CD14-positive monocyte (primary cell): ENCODE measurements at regions not wholly inside any gene's neighbourhood (a gene's known extent, or its start where the extent isn't known, plus 50 kb on each side); places are given as distances from the start of the nearest gene placed in this dataset.

Experiments used
- DNase-seq, 3 donors: peaks; one replicate each; pipeline ENCODE4 v3.0.0-alpha.2; 2011 to 2022
- H2AFZ ChIP-seq: 2 replicates; pipeline ENCODE4 v1.6.0; 2012; ENCODE audit warnings: mild to moderate bottlenecking, low read depth, low read length, inconsistent platforms; ENCODE audit not compliant: insufficient read depth, poor library complexity, severe bottlenecking
- H3K27ac ChIP-seq, 2 donors: 1 replicate in 1 of 2; 2 replicates in 1 of 2; pipeline ENCODE4 v1.5.1; 2012 to 2013; ENCODE audit warnings: low read length in 2 of 2, control low read depth in 1 of 2, inconsistent platforms in 1 of 2, low read depth in 1 of 2, mild to moderate bottlenecking in 1 of 2
- H3K27me3 ChIP-seq, 2 donors: one replicate each; pipeline versions ENCODE4 v1.6.0 to v1.6.1; 2011 to 2013; ENCODE audit warnings: low read length in 2 of 2; ENCODE audit not compliant: control insufficient read depth in 2 of 2, insufficient read depth in 2 of 2
- H3K36me3 ChIP-seq, 2 donors: replicated peaks in 1 of 2; 1 replicate in 1 of 2; 2 replicates in 1 of 2; pipeline versions ENCODE4 v1.5.1 to v1.6.1; 2012 to 2013; ENCODE audit warnings: low read length in 2 of 2, control low read depth in 1 of 2, inconsistent platforms in 1 of 2, mild to moderate bottlenecking in 1 of 2; ENCODE audit not compliant: insufficient read depth in 2 of 2, control insufficient read depth in 1 of 2
- H3K4me1 ChIP-seq, 2 donors: 1 replicate in 1 of 2; 2 replicates in 1 of 2; pipeline versions ENCODE4 v1.5.1 to v1.6.1; 2012 to 2013; ENCODE audit warnings: low read length in 2 of 2, control low read depth in 1 of 2, inconsistent platforms in 1 of 2, mild to moderate bottlenecking in 1 of 2, moderate library complexity in 1 of 2; ENCODE audit not compliant: insufficient read depth in 2 of 2, control insufficient read depth in 1 of 2
- H3K4me2 ChIP-seq: replicated peaks from 2 replicates; pipeline ENCODE3; 2012; ENCODE audit warnings: low read length, moderate library complexity, mild to moderate bottlenecking; ENCODE audit not compliant: poor library complexity, severe bottlenecking; ENCODE audit errors: extremely low read depth
- H3K4me3 ChIP-seq, 3 experiments: fragments of 200-600 bp in 1 of 3; sonication (generic) in 1 of 3; replicated peaks in 1 of 3; 1 replicate in 2 of 3; 2 replicates in 1 of 3; pipeline ENCODE4 v1.5.1; 2011 to 2013; ENCODE audit warnings: low read length in 3 of 3, mild to moderate bottlenecking in 3 of 3, control low read depth in 2 of 3, low read depth in 2 of 3, inconsistent platforms in 1 of 3, moderate library complexity in 1 of 3
- H3K79me2 ChIP-seq: 2 replicates; pipeline ENCODE4 v1.6.0; 2012; ENCODE audit warnings: mild to moderate bottlenecking, control low read depth, inconsistent platforms, low read length, moderate library complexity; ENCODE audit not compliant: insufficient read depth
- H3K9ac ChIP-seq: 2 replicates; pipeline ENCODE4 v1.6.0; 2017; ENCODE audit warnings: low read length, mild to moderate bottlenecking; ENCODE audit not compliant: insufficient read depth, poor library complexity, severe bottlenecking
- H3K9me3 ChIP-seq, 2 donors: replicated peaks in 1 of 2; 1 replicate in 1 of 2; 2 replicates in 1 of 2; pipeline versions ENCODE4 v1.5.1 to v1.6.1; 2012 to 2013; ENCODE audit warnings: low read length in 2 of 2, control low read depth in 1 of 2; ENCODE audit not compliant: control insufficient read depth in 1 of 2, insufficient read depth in 1 of 2
- H4K20me1 ChIP-seq: 2 replicates; pipeline ENCODE4 v1.6.0; 2012; ENCODE audit warnings: mild to moderate bottlenecking, low read length, control low read depth, moderate library complexity; ENCODE audit not compliant: insufficient read depth
- H3K27ac Mint-ChIP-seq, 7 donors: one replicate each; pipeline ENCODE4 v1.8.0; 2020; ENCODE audit warnings: mild to moderate bottlenecking in 7 of 7, mixed read lengths in 7 of 7, moderate library complexity in 6 of 7, inconsistent platforms in 2 of 7
- H3K27me3 Mint-ChIP-seq, 3 donors: one replicate each; pipeline ENCODE4 v1.8.0; 2021 to 2022; ENCODE audit warnings: low read depth in 3 of 3, mild to moderate bottlenecking in 3 of 3, mixed read lengths in 3 of 3, moderate library complexity in 3 of 3, inconsistent platforms in 1 of 3
- H3K36me3 Mint-ChIP-seq, 2 donors: one replicate each; pipeline ENCODE4 v1.8.0; 2020; ENCODE audit warnings: mixed read lengths in 2 of 2, inconsistent platforms in 1 of 2, mild to moderate bottlenecking in 1 of 2
- H3K4me1 Mint-ChIP-seq: one replicate; pipeline ENCODE4 v1.8.0; 2020; ENCODE audit warnings: mild to moderate bottlenecking, mixed read lengths
- H3K4me3 Mint-ChIP-seq, 2 donors: one replicate each; pipeline ENCODE4 v1.8.0; 2020; ENCODE audit warnings: mild to moderate bottlenecking in 2 of 2, mixed read lengths in 2 of 2, moderate library complexity in 1 of 2
- H3K9me3 Mint-ChIP-seq, 7 donors: one replicate each; pipeline ENCODE4 v1.8.0; 2020 to 2022; ENCODE audit warnings: mixed read lengths in 7 of 7, mild to moderate bottlenecking in 6 of 7, moderate library complexity in 6 of 7, inconsistent platforms in 2 of 7
- WGBS: methylation state at CpG from one replicate; pipeline ENCODE4 v1.1.5; 2013; ENCODE audit warnings: missing lambda C conversion rate; ENCODE audit not compliant: insufficient coverage; 5-methylcytosine and 5-hydroxymethylcytosine counted together
- intact Hi-C, 2 donors: fragments of 100-400 bp; cut with micrococcal nuclease; formaldehyde crosslinking; loops; one replicate each; pipeline versions ENCODE4 v1.15.0 to v1.15.1; 2023
- TF ChIP-seq, protein P1 (sequence below): fragments of 200-600 bp; IDR thresholded peaks from one replicate; pipeline ENCODE4 v1.8.0; 2022; ENCODE audit warnings: antibody characterized with exemption, mild to moderate bottlenecking

DNA sequence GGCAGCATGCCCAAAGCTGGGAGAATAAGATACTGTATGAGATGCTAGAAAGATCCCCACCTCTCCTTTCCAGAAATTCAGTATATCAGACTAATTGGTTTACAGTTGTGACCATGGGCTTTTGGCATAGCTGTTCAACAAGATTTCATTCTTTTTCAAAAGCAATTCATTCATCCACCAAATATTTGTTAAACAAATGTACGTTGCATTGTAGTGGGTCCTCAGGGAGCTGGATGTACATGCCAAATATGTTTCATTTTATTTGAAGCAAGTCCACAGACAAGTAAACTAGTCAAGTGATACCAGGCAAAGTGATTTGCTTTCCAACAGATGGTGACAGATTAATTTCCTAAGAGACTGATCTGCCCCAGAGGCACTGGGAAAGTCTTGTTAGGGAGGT is 85.8 kb upstream of the ESR1 start:
- Histone ChIP-seq H3K27ac (no peak overlapping the region), H4K20me1 (no peaks in the 10 kb centered on the region), H3K4me3 (no peak overlapping the region), H3K9me3 (no peaks in the 10 kb centered on the region), H2AFZ (no peak overlapping the region), H3K36me3 (no peaks in the 10 kb centered on the region), H3K4me1 (no peaks in the 10 kb centered on the region), H3K27me3 (no peaks in the 10 kb centered on the region), H3K9ac (no peak overlapping the region), H3K79me2 (no peaks in the 10 kb centered on the region), H3K4me2 (no peak overlapping the region)
- H3K4me1 Mint-ChIP-seq: peaks cover 5% of the 10 kb centered on the region
- peaks cover 0 to 2% (median 0%) of the 10 kb centered on the region in 3 donors for H3K27me3 Mint-ChIP-seq
- WGBS: no CpG with 5 or more reads among the region's 1 CpG
- intact Hi-C loops: no loop called here
- H3K36me3 Mint-ChIP-seq: no peaks in the 10 kb centered on the region
- DNase-seq: no peak
- TF ChIP-seq, protein P1, sequence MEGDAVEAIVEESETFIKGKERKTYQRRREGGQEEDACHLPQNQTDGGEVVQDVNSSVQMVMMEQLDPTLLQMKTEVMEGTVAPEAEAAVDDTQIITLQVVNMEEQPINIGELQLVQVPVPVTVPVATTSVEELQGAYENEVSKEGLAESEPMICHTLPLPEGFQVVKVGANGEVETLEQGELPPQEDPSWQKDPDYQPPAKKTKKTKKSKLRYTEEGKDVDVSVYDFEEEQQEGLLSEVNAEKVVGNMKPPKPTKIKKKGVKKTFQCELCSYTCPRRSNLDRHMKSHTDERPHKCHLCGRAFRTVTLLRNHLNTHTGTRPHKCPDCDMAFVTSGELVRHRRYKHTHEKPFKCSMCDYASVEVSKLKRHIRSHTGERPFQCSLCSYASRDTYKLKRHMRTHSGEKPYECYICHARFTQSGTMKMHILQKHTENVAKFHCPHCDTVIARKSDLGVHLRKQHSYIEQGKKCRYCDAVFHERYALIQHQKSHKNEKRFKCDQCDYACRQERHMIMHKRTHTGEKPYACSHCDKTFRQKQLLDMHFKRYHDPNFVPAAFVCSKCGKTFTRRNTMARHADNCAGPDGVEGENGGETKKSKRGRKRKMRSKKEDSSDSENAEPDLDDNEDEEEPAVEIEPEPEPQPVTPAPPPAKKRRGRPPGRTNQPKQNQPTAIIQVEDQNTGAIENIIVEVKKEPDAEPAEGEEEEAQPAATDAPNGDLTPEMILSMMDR: no peak
- H3K4me3 Mint-ChIP-seq: no peak overlapping the region
- H3K9me3 Mint-ChIP-seq: peaks cover 0 to 1% (median 0%) of the 10 kb centered on the region in 7 donors
- no peak overlapping the region for H3K27ac Mint-ChIP-seq

DNA sequence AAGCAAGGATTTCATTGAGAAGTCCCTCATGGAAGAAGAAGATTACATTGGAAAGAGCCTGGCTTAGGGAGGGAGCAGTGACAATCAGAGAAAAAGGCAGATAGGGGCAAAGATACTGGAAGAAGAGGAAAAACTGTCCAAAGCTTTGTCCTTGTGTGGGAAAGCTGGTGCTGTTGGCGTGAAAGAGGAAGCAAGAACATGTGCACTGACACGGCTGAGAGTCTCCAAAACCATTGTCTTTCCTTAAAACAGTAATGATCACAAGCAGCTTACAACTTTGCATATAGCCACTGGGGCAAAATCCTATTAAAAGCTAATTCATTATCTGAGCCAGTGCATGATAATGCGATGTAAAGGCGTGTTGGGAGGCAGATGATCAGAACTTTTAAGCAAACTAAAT is 85.1 kb upstream of the ESR1 start:
- H4K20me1 ChIP-seq: no peaks in the 10 kb centered on the region
- no peaks in the 10 kb centered on the region for H3K4me1 ChIP-seq
- WGBS: 0% methylated on average over 2 of the region's 4 CpGs
- intact Hi-C loops: no loop called here
- TF ChIP-seq, protein P1: no peak
- H2AFZ ChIP-seq: peak overlapping the region; percentile 30
- Mint-ChIP-seq H3K9me3 (no peaks in the 10 kb centered on the region), H3K27ac (no peak overlapping the region), H3K4me1 (peaks cover 5% of the 10 kb centered on the region), H3K36me3 (no peaks in the 10 kb centered on the region), H3K4me3 (no peak overlapping the region), H3K27me3 (peaks cover 0 to 2% (median 0%) of the 10 kb centered on the region in 3 donors)
- H3K9me3 ChIP-seq: no peaks in the 10 kb centered on the region
- no peak overlapping the region for H3K9ac ChIP-seq
- H3K36me3 ChIP-seq: no peaks in the 10 kb centered on the region
- no peak overlapping the region for H3K4me3 ChIP-seq
- no peak overlapping the region for H3K27ac ChIP-seq
- no peaks in the 10 kb centered on the region for H3K79me2 ChIP-seq
- H3K27me3 ChIP-seq: no peaks in the 10 kb centered on the region
- no peak overlapping the region for H3K4me2 ChIP-seq
- DNase-seq: no peak
